Breast epithelium (tissue), 3 donors: ENCODE measurements at regions not wholly inside any gene's neighbourhood (a gene's known extent, or its start where the extent isn't known, plus 50 kb on each side); places are given as distances from the start of the nearest gene placed in this dataset.

Experiments
- CTCF ChIP-seq, 3 donors: fragments of 450-650 bp; IDR thresholded peaks; one replicate each; pipeline ENCODE4 v1.5.1; 2016 to 2017; ENCODE audit warnings: antibody characterized with exemption in 3 of 3, mild to moderate bottlenecking in 3 of 3, moderate library complexity in 3 of 3
- POLR2A ChIP-seq: fragments of 450-650 bp; IDR thresholded peaks from one replicate; pipeline ENCODE4 v1.6.1; 2016; ENCODE audit warnings: antibody characterized with exemption, mild to moderate bottlenecking, moderate library complexity

DNA sequence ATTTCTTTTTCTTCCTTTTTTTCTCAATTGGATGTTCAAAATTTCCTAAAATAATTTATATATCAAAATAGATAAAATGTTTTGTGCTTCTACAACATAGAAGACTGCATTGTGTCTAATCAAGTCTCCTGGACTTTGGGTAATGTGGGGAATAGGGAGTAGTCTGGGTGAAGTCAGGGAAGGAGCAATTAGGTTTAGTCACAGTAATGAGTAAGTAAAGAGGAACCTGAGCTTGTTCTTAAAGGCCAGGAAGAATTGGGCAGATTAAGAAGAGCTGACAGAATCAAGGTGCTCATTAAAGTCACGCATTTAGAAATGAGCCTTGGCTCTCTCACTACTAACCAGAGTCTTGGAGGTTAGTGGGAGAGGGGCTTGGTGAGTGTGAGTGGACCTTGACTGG is 233.3 kb upstream of the SSTR1 start:
- TF ChIP-seq CTCF (IDR thresholded peaks at IDR 0.05), result no peak
- no peak for TF ChIP-seq POLR2A
